H1 (cell line): ENCODE measurements at regions not wholly inside any gene's neighbourhood (a gene's known extent, or its start where the extent isn't known, plus 50 kb on each side); places are given as distances from the start of the nearest gene placed in this dataset.

Experiments used
- CTCF ChIA-PET: fragments of 300-600 bp; sonication (Branson Sonifier 250); formaldehyde crosslinking; loops from one replicate; lab custom pipeline; 2021; ENCODE audit not compliant: partially characterized antibody; lab: Charles Lee
- POLR2A ChIA-PET: fragments of 300-600 bp; sonication (Branson Sonifier 250); formaldehyde crosslinking; loops from one replicate; lab custom pipeline; 2021; ENCODE audit warnings: inconsistent platforms; ENCODE audit not compliant: partially characterized antibody; lab: Charles Lee
- DNase-seq, 2 experiments: peaks; one replicate each; pipeline versions ENCODE4 v3.0.0 to v3.0.0-alpha.2; 2010 to 2022; ENCODE audit warnings: low spot score in 2 of 2, low read depth in 1 of 2, mixed read lengths in 1 of 2
- FAIRE-seq: peaks from 2 replicates; lab custom pipeline; 2011; peaks lifted over from hg19 to GRCh38; lab: Jason Lieb, UNC
- H2AFZ ChIP-seq: 2 replicates; pipeline ENCODE4 v1.8.1; 2012; ENCODE audit warnings: low read length, inconsistent platforms
- H2AK5ac ChIP-seq: 2 replicates; pipeline ENCODE4 v1.6.1; 2013; ENCODE audit warnings: low read depth, low read length
- H2BK120ac ChIP-seq: replicated peaks from 2 replicates; pipeline ENCODE3; 2013; ENCODE audit warnings: low read depth, low read length, inconsistent platforms
- H2BK12ac ChIP-seq: 2 replicates; pipeline ENCODE4 v1.6.1; 2013; ENCODE audit warnings: low read depth, low read length
- H2BK15ac ChIP-seq: 2 replicates; pipeline ENCODE4 v1.6.1; 2013; ENCODE audit warnings: low read length
- H2BK20ac ChIP-seq: 2 replicates; pipeline ENCODE4 v1.6.1; 2013; ENCODE audit warnings: low read length
- H2BK5ac ChIP-seq: 2 replicates; pipeline ENCODE4 v1.6.1; 2013; ENCODE audit warnings: low read depth, low read length
- H3K14ac ChIP-seq: 2 replicates; pipeline ENCODE4 v1.6.1; 2013; ENCODE audit warnings: inconsistent platforms; ENCODE audit not compliant: insufficient read length
- H3K18ac ChIP-seq: 2 replicates; pipeline ENCODE4 v1.6.1; 2013; ENCODE audit warnings: low read length; ENCODE audit errors: extremely low read depth
- H3K23ac ChIP-seq: 2 replicates; pipeline ENCODE4 v1.6.1; 2013; ENCODE audit warnings: inconsistent platforms; ENCODE audit not compliant: insufficient read length
- H3K23me2 ChIP-seq: 2 replicates; pipeline ENCODE4 v1.6.1; 2013; ENCODE audit warnings: low read depth, low read length
- H3K27ac ChIP-seq: 2 replicates; pipeline ENCODE4 v1.6.1; 2011; ENCODE audit warnings: low read depth, low read length, inconsistent platforms
- H3K27me3 ChIP-seq, 4 experiments: replicated peaks in 1 of 4; 1 replicate in 1 of 4; 2 replicates in 3 of 4; pipeline versions ENCODE4 v1.6.1 to v1.8.1; 2011 to 2013; ENCODE audit warnings: low read length in 3 of 4, mild to moderate bottlenecking in 3 of 4, inconsistent platforms in 2 of 4, mixed read lengths in 2 of 4, moderate library complexity in 1 of 4; ENCODE audit not compliant: control insufficient read depth in 3 of 4, insufficient read depth in 3 of 4; ENCODE audit errors: extremely low read depth in 1 of 4
- H3K36me3 ChIP-seq, 4 experiments: 2 replicates each; pipeline versions ENCODE4 v1.6.1 to v1.8.1; 2011 to 2013; ENCODE audit warnings: mild to moderate bottlenecking in 4 of 4, low read length in 3 of 4, moderate library complexity in 2 of 4, control low read depth in 1 of 4, inconsistent platforms in 1 of 4; ENCODE audit not compliant: insufficient read depth in 4 of 4, control insufficient read depth in 2 of 4
- H3K4ac ChIP-seq: replicated peaks from 2 replicates; pipeline ENCODE3; 2013; ENCODE audit warnings: low read length, low read depth, mixed read lengths, inconsistent platforms; ENCODE audit not compliant: insufficient read length
- H3K4me1 ChIP-seq, 4 experiments: replicated peaks in 1 of 4; 1 replicate in 1 of 4; 2 replicates in 3 of 4; pipeline versions ENCODE4 v1.6.1 to v1.8.1; 2011 to 2013; ENCODE audit warnings: low read length in 3 of 4, inconsistent platforms in 2 of 4, mixed read lengths in 1 of 4; ENCODE audit not compliant: insufficient read depth in 4 of 4, control insufficient read depth in 3 of 4
- H3K4me2 ChIP-seq, 2 experiments: 2 replicates each; pipeline versions ENCODE4 v1.6.1 to v1.8.1; 2011 to 2013; ENCODE audit warnings: low read depth in 2 of 2, low read length in 2 of 2, control low read depth in 1 of 2, inconsistent platforms in 1 of 2, mild to moderate bottlenecking in 1 of 2; ENCODE audit not compliant: insufficient read depth in 1 of 2
- H3K4me3 ChIP-seq, 4 experiments: fragments of 200-600, 300-600 bp in 1 of 4; sonication (generic), shearing (Covaris generic), sonication (Bioruptor Twin) in 1 of 4; 2 replicates each; pipeline versions ENCODE4 v1.5.1 to v1.8.1; 2011 to 2016; ENCODE audit warnings: low read length in 4 of 4, low read depth in 3 of 4, control low read depth in 2 of 4, inconsistent platforms in 2 of 4, mild to moderate bottlenecking in 2 of 4, mixed read lengths in 1 of 4, moderate library complexity in 1 of 4; ENCODE audit not compliant: insufficient read depth in 2 of 4; ENCODE audit errors: extremely low read depth in 1 of 4
- H3K56ac ChIP-seq: replicated peaks from 2 replicates; pipeline ENCODE3; 2013; ENCODE audit warnings: low read depth, mild to moderate bottlenecking, mixed read lengths, low read length, inconsistent platforms; ENCODE audit not compliant: insufficient read length
- H3K79me1 ChIP-seq: 2 replicates; pipeline ENCODE4 v1.6.1; 2013; ENCODE audit warnings: low read depth, low read length, control low read depth
- H3K79me2 ChIP-seq, 2 experiments: 2 replicates each; pipeline versions ENCODE4 v1.6.1 to v1.8.1; 2012 to 2013; ENCODE audit warnings: low read length in 2 of 2, mild to moderate bottlenecking in 2 of 2, inconsistent platforms in 1 of 2; ENCODE audit not compliant: insufficient read depth in 2 of 2, control insufficient read depth in 1 of 2
- H3K9ac ChIP-seq, 4 experiments: replicated peaks in 1 of 4; 1 replicate in 1 of 4; 2 replicates in 3 of 4; pipeline versions ENCODE4 v1.6.1 to v1.8.1; 2011 to 2013; ENCODE audit warnings: low read depth in 3 of 4, low read length in 3 of 4, control low read depth in 2 of 4, mild to moderate bottlenecking in 2 of 4, moderate library complexity in 2 of 4, inconsistent platforms in 1 of 4; ENCODE audit errors: extremely low read depth in 1 of 4
- H3K9me3 ChIP-seq, 2 experiments: 2 replicates each; pipeline versions ENCODE4 v1.6.1 to v1.8.1; 2012 to 2013; ENCODE audit warnings: mild to moderate bottlenecking in 2 of 2, moderate library complexity in 2 of 2, control low read depth in 1 of 2, inconsistent platforms in 1 of 2, low read depth in 1 of 2, low read length in 1 of 2, mixed read lengths in 1 of 2; ENCODE audit not compliant: insufficient read depth in 2 of 2
- H4K20me1 ChIP-seq, 2 experiments: replicated peaks in 1 of 2; 2 replicates each; pipeline versions ENCODE3 to v1.8.1; 2011 to 2013; ENCODE audit warnings: inconsistent platforms in 2 of 2, low read length in 2 of 2, mild to moderate bottlenecking in 1 of 2; ENCODE audit not compliant: insufficient read depth in 2 of 2, control insufficient read depth in 1 of 2
- H4K5ac ChIP-seq: 2 replicates; pipeline ENCODE4 v1.6.1; 2013; ENCODE audit warnings: low read length, low read depth, mixed read lengths, inconsistent platforms; ENCODE audit not compliant: insufficient read length
- H4K8ac ChIP-seq: 2 replicates; pipeline ENCODE4 v1.8.0; 2013; ENCODE audit warnings: mild to moderate bottlenecking, moderate library complexity, low read length, inconsistent platforms; ENCODE audit not compliant: insufficient read depth; ENCODE audit errors: extremely low read depth
- H4K91ac ChIP-seq: replicated peaks from 2 replicates; pipeline ENCODE3; 2013; ENCODE audit warnings: low read length, mixed read lengths, inconsistent platforms; ENCODE audit not compliant: insufficient read length
- CBX8 ChIP-seq: fragments of 300-800, 300-1000 bp; sonication (generic); IDR thresholded peaks from 2 replicates; pipeline ENCODE4 v1.7.1; 2016; ENCODE audit warnings: low read depth, low read length, borderline replicate concordance
- GTF2F1 ChIP-seq: IDR thresholded peaks from 2 replicates; pipeline ENCODE4 v1.6.1; 2012; ENCODE audit warnings: low read depth, low read length, improper control_type of control experiment, borderline replicate concordance
- SP4 ChIP-seq: IDR thresholded peaks from 2 replicates; pipeline ENCODE4 v1.6.1; 2012; ENCODE audit warnings: low read length, inconsistent platforms
- WGBS, 2 experiments: shearing (Covaris generic) in 1 of 2; methylation state at CpG; one replicate each; pipeline versions ENCODE4 v1.1.6 to v1.1.7; 2013 to 2015; ENCODE audit warnings: low lambda C conversion rate in 2 of 2, mixed read lengths in 2 of 2, inconsistent platforms in 1 of 2, low coverage in 1 of 2, missing lambda C conversion rate in 1 of 2; ENCODE audit not compliant: insufficient replicate concordance in 2 of 2, insufficient coverage in 1 of 2, insufficient read length in 1 of 2; ENCODE audit errors: extremely low coverage in 1 of 2, missing lambda C conversion rate in 1 of 2; 5-methylcytosine and 5-hydroxymethylcytosine counted together

GRCh38 chr10:4763960-4764428 lies 62.0 kb upstream of the AKR1E2 start:
- no peak overlapping the region for H4K5ac ChIP-seq
- H2BK5ac ChIP-seq, result no peak overlapping the region
- H2BK120ac ChIP-seq, result no peak overlapping the region
- no peaks in the 10 kb centered on the region for H3K4me1 ChIP-seq
- POLR2A ChIA-PET, result no interaction called here
- no peak overlapping the region for H2AFZ ChIP-seq
- no peak overlapping the region for H3K23ac ChIP-seq
- no peak overlapping the region for H4K91ac ChIP-seq
- H2BK12ac ChIP-seq, result no peak overlapping the region
- H2AK5ac ChIP-seq, result no peak overlapping the region
- H3K27me3 ChIP-seq, result no peaks in the 10 kb centered on the region
- H3K18ac ChIP-seq, result no peak overlapping the region
- H3K4me2 ChIP-seq, result no peak overlapping the region
- no peak overlapping the region for H3K4me3 ChIP-seq
- WGBS, 2 experiments, result 94% methylated on average over 6 of the region's 6 CpGs; no CpG with 5 or more reads in 1 of the 2 experiments
- H3K4ac ChIP-seq, result no peak overlapping the region
- H3K9ac ChIP-seq, result no peak overlapping the region
- no peak for DNase-seq
- H4K20me1 ChIP-seq, result no peaks in the 10 kb centered on the region
- H3K79me1 ChIP-seq, result no peaks in the 10 kb centered on the region
- no peak overlapping the region for H2BK20ac ChIP-seq
- no peak overlapping the region for H3K27ac ChIP-seq
- H3K56ac ChIP-seq, result no peak overlapping the region
- no peak overlapping the region for H3K14ac ChIP-seq
- no peaks in the 10 kb centered on the region for H3K9me3 ChIP-seq
- H3K23me2 ChIP-seq, result no peaks in the 10 kb centered on the region
- no peaks in the 10 kb centered on the region for H3K79me2 ChIP-seq
- no peaks in the 10 kb centered on the region for H3K36me3 ChIP-seq
- H2BK15ac ChIP-seq, result no peak overlapping the region
- no peak overlapping the region for H4K8ac ChIP-seq
- CTCF ChIA-PET, result interaction anchor here (0.6 to 1.2 kb wide), 2 partner anchors 100 to 804 kb away, joined by 3 to 5 read pairs; no protein-coding TSS in a partner anchor
- FAIRE-seq, result no peak
- TF ChIP-seq CBX8 (no peak), SP4 (no peak), GTF2F1 (no peak)
